Aorta (tissue), 5 donors: ENCODE measurements at regions not wholly inside any gene's neighbourhood (a gene's known extent, or its start where the extent isn't known, plus 50 kb on each side); places are given as distances from the start of the nearest gene placed in this dataset.
A peak's percentile ranks its signal among the peaks of the same experiment; 100 is the strongest.
"Not testable (repeated sequence)": the region's sequence is repeated elsewhere in the genome, so short reads cannot be mapped to it uniquely, and the experiment has no call there.

Source experiments
- ATAC-seq: fragments of 200-7000 bp; cut with Tn5 transposase; one replicate; pipeline ENCODE4 v1.9.1; 2022; ENCODE audit warnings: moderate library complexity; ENCODE audit not compliant: low FRiP score
- DNase-seq, 2 donors: peaks; one replicate each; pipeline ENCODE4 v3.0.0-alpha.2; 2020
- H3K27ac ChIP-seq, 2 donors: one replicate each; pipeline ENCODE4 v1.5.1; 2013; ENCODE audit warnings: low read length in 2 of 2, mild to moderate bottlenecking in 2 of 2, moderate library complexity in 2 of 2, control low read depth in 1 of 2, inconsistent platforms in 1 of 2, low read depth in 1 of 2
- H3K27me3 ChIP-seq, 2 donors: one replicate each; pipeline ENCODE4 v1.6.1; 2013; ENCODE audit warnings: control low read depth in 1 of 2, low read length in 1 of 2, mild to moderate bottlenecking in 1 of 2, moderate library complexity in 1 of 2; ENCODE audit not compliant: insufficient read depth in 2 of 2, control insufficient read depth in 1 of 2
- H3K36me3 ChIP-seq, 2 donors: one replicate each; pipeline ENCODE4 v1.6.1; 2013; ENCODE audit warnings: control low read depth in 1 of 2, low read length in 1 of 2, mild to moderate bottlenecking in 1 of 2; ENCODE audit not compliant: insufficient read depth in 2 of 2, control insufficient read depth in 1 of 2
- H3K4me1 ChIP-seq, 2 donors: one replicate each; pipeline ENCODE4 v1.6.1; 2013; ENCODE audit warnings: low read length in 2 of 2, control low read depth in 1 of 2, mild to moderate bottlenecking in 1 of 2, moderate library complexity in 1 of 2; ENCODE audit not compliant: insufficient read depth in 2 of 2, control insufficient read depth in 1 of 2
- H3K4me3 ChIP-seq, 2 donors: one replicate each; pipeline ENCODE4 v1.5.1; 2013; ENCODE audit warnings: low read length in 2 of 2, control low read depth in 1 of 2, mild to moderate bottlenecking in 1 of 2
- H3K9me3 ChIP-seq: one replicate; pipeline ENCODE4 v1.6.1; 2013; ENCODE audit warnings: mild to moderate bottlenecking, low read length; ENCODE audit not compliant: control insufficient read depth
- WGBS, 2 donors: extraction: QIAGEN DNeasy Blood & Tissue Kit; methylation state at CpG; one replicate each; pipeline ENCODE4 v1.1.7; 2013; 5-methylcytosine and 5-hydroxymethylcytosine counted together
- intact Hi-C, 2 donors: fragments of 100-400 bp; cut with DNase I; formaldehyde crosslinking; loops; one replicate each; pipeline versions ENCODE4 v1.14.2 to v1.15.0; 2022
- donor health status: healthy with polysubstance abuse.
- donor health status: Bipolar disorder and iron deficiency.
- donor health status: DM: no; HTN: no; CAD: no.
- donor health status: DM: no; HTN: no; CAD: no.
- donor health status: DM: yes; HTN: yes; CAD: no.

DNA sequence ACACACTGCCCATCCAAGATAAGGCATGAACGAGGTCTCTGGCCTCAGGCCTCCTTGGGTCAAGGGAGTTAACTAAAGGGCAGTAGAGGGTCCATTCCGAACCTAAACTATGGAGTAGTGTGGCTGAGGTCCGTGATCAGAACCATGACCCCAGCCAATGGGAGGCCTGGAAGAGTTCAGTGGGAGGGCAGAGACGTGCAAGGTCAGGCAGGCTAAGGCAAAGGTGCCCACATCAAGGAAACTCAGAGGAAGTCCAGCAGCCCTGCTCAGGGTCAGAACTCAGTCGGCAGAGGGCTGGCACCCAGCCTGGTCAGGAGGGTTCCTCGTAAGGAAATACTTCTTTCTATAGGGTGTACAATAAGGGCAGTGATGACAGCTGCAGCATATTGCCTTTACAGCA lies 152.2 kb downstream of the SOD2 start:
- Histone ChIP-seq H3K4me1 (no peaks in the 10 kb centered on the region), H3K36me3 (no peaks in the 10 kb centered on the region), H3K27ac (no peak overlapping the region), H3K9me3 (no peaks in the 10 kb centered on the region), H3K4me3 (no peak overlapping the region), H3K27me3 (no peaks in the 10 kb centered on the region)
- ATAC-seq (peak; percentile 57), DNase-seq (no peak)
- intact Hi-C loops, result no loop called here
- WGBS, 2 donors, result 85 to 86% methylated on average over 6 of the region's 6 CpGs

DNA sequence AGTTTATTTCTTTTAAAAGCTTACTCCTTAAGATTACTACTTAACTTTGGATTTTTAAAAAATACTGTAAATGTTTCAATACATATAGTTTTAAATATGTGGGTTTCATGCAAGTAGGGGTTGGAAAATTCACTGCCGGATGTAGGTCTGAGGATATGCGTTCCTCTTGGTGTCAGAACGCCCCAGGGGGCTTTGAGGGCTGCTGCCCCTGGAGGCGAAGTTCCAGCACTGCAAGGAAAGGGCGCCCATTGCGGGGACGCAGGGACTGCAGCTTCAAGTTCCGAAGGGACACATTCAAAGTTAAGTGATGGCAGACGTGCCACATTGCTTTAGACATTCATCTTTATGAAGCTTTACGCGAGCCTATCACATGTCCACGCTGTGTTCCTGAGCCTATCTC lies 152.9 kb downstream of the SOD2 start:
- Histone ChIP-seq H3K27me3 (no peaks in the 10 kb centered on the region), H3K4me1 (no peaks in the 10 kb centered on the region), H3K4me3 (no peak overlapping the region), H3K27ac (no peak overlapping the region), H3K9me3 (no peaks in the 10 kb centered on the region), H3K36me3 (no peaks in the 10 kb centered on the region)
- DNase-seq, result no peak
- no peak for ATAC-seq
- intact Hi-C loops, result no loop called here
- WGBS, 2 donors, result 58 to 59% methylated on average over 12 of the region's 12 CpGs

DNA sequence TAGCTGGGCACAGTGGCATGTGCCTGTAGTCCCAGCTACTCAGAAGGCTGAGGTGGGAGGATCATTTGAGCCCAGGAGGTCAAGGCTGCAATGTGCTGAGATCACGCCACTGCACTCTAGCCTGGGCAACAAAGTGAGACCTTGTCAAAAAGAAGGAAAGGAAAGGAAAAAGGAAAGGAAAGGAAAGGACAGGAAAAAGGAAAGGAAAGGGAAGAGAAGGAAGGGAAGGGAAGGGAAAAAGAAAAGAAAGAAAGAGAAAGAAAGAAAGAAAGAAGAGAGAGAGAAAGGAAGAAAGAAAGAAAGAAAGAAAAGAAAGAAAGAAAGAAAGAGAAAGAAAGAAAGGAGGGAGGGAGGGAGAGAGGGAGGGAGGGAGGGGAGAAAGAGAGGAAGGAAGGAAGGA lies 155.0 kb downstream of the SOD2 start:
- H3K36me3 ChIP-seq, H3K27me3 ChIP-seq, H3K9me3 ChIP-seq, H3K4me3 ChIP-seq, H3K27ac ChIP-seq, DNase-seq, ATAC-seq, H3K4me1 ChIP-seq, intact Hi-C loops: not testable (repeated sequence)
- whole genome bisulfite sequencing, 2 donors, result 98 to 100% methylated on average over 1 of the region's 1 CpG

GRCh38 chr6:159535656-159536350 lies 157.2 kb downstream of the SOD2 start:
- DNase-seq (no peak), ATAC-seq (peak; percentile 59)
- H3K36me3 ChIP-seq, result no peaks in the 10 kb centered on the region
- 91 to 95% methylated on average over 9 of the region's 9 CpGs for WGBS, 2 donors
- H3K4me3 ChIP-seq, result no peak overlapping the region
- H3K27ac ChIP-seq, result no peak overlapping the region
- no peaks in the 10 kb centered on the region for H3K4me1 ChIP-seq
- H3K9me3 ChIP-seq, result no peaks in the 10 kb centered on the region
- peaks cover 0 to 2% of the 10 kb centered on the region in 2 donors for H3K27me3 ChIP-seq
- intact Hi-C loops, result no loop called here

GRCh38 chr6:159533568-159533967 lies 159.5 kb downstream of the SOD2 start:
- no peak for DNase-seq
- Histone ChIP-seq H3K27me3 (peaks cover 0 to 2% of the 10 kb centered on the region in 2 donors), H3K9me3 (no peaks in the 10 kb centered on the region), H3K4me1 (no peaks in the 10 kb centered on the region), H3K36me3 (no peaks in the 10 kb centered on the region), H3K4me3 (no peak overlapping the region), H3K27ac (no peak overlapping the region)
- intact Hi-C loops, result no loop called here
- WGBS, 2 donors, result 55 to 61% methylated on average over 6 of the region's 6 CpGs
- ATAC-seq, result no peak

DNA sequence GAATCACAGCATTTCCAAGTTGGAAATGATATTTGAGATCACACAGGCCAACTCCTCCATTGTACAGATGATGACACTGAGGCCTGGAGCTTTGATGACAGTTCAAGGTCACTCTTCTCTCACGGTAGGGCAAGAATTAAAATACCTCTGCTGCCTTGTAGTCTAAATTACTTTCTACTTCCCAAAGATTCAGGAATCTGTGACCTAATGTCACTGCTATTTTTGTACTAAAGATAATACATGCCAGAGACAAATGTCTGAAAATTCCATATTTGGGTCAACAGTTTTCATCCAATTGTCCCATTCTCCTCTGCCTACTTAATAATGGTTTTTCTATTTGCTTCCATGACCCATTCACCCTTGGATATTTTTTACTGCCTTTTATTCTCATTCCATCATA lies 160.0 kb downstream of the SOD2 start:
- H3K4me1 ChIP-seq, result no peaks in the 10 kb centered on the region
- no peaks in the 10 kb centered on the region for H3K36me3 ChIP-seq
- peaks cover 0 to 2% of the 10 kb centered on the region in 2 donors for H3K27me3 ChIP-seq
- intact Hi-C loops, result no loop called here
- DNase-seq (no peak), ATAC-seq (no peak)
- 4 to 5% methylated on average over 1 of the region's 1 CpG for WGBS, 2 donors
- no peak overlapping the region for H3K4me3 ChIP-seq
- no peak overlapping the region for H3K27ac ChIP-seq
- no peaks in the 10 kb centered on the region for H3K9me3 ChIP-seq

DNA sequence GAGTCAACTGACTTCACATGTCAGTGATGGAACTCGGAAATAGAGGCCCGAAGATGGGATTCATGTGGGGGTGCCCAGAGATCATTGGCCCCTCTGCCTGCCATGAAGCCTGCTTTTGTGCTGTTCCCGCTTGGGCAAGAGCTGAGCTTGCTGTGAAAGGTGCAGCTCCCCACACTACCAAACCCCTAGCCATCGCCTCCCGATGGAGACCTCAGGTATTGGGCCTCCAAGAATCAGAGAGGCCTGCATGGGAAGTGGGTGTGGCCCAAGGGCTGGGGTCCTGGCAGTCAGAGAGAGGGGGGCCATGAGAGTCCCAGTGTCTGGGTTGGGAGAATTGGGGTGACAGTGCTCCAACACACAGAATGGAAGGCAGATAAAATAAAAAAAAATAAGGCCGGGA lies 160.9 kb downstream of the SOD2 start:
- H3K27ac ChIP-seq, result no peak overlapping the region
- no peaks in the 10 kb centered on the region for H3K36me3 ChIP-seq
- 97 to 98% methylated on average over 6 of the region's 6 CpGs for WGBS, 2 donors
- DNase-seq (no peak), ATAC-seq (no peak)
- H3K27me3 ChIP-seq, result peaks cover 0 to 2% of the 10 kb centered on the region in 2 donors
- no peaks in the 10 kb centered on the region for H3K9me3 ChIP-seq
- no peaks in the 10 kb centered on the region for H3K4me1 ChIP-seq
- H3K4me3 ChIP-seq, result no peak overlapping the region
- intact Hi-C loops, result no loop called here

DNA sequence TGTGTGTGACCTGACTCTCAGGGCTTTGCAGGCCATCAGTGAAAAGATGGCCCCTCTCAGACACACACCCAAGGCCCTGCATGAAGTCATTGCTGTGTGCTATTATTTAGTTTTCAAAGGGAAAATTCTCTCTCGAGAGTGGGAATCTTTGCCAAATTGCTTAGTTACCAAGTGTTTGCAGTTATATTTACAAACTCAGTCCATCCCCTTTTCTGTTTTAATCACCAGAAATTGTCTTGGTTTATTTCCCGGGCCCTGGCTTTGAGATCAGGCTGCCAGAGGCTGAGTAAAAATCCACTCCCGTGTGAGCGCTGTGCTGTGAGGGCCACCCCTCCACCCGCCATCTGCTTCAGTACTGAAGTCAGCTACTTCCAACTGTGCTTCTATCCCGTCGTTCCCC lies 163.1 kb downstream of the SOD2 start:
- no peak for DNase-seq
- H3K27me3 ChIP-seq, result peaks cover 0 to 2% of the 10 kb centered on the region in 2 donors
- 18% methylated on average over 7 of the region's 7 CpGs for WGBS, 2 donors
- no peak for ATAC-seq
- no peaks in the 10 kb centered on the region for H3K36me3 ChIP-seq
- H3K9me3 ChIP-seq, result no peaks in the 10 kb centered on the region
- H3K27ac ChIP-seq, result no peak overlapping the region
- H3K4me1 ChIP-seq, result no peaks in the 10 kb centered on the region
- H3K4me3 ChIP-seq, result no peak overlapping the region
- intact Hi-C loops, result no loop called here

DNA sequence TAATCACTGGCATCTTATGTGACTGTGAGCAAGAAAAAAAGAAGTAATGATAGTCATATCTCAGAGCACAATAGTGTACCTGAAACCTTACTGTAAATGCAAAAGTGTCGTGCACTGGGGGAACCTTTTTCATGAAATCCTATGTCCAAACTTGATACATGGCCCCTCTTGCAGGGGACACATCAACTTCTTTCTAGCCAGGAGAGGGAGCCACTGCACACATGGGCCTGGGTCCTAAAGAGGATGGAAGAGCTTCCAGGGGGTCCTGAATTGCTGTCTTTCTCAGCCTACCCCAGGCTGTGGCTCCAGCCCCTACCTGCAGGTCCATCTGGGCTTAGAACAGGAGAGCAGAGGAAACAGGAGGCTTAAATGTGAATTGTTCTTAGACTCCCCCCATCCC lies 165.7 kb downstream of the SOD2 start:
- Histone ChIP-seq H3K4me3 (no peak overlapping the region), H3K4me1 (no peaks in the 10 kb centered on the region), H3K36me3 (no peaks in the 10 kb centered on the region), H3K27ac (no peak overlapping the region), H3K9me3 (no peaks in the 10 kb centered on the region), H3K27me3 (peaks cover 0 to 2% of the 10 kb centered on the region in 2 donors)
- DNase-seq, result no peak
- intact Hi-C loops, result no loop called here
- 96 to 98% methylated on average over 1 of the region's 1 CpG for WGBS, 2 donors
- no peak for ATAC-seq
